HepG2 (cell line): ENCODE measurements at regions not wholly inside any gene's neighbourhood (a gene's known extent, or its start where the extent isn't known, plus 50 kb on each side); places are given as distances from the start of the nearest gene placed in this dataset.
A peak's percentile ranks its signal among the peaks of the same experiment; 100 is the strongest.
"Not testable (repeated sequence)": the region's sequence is repeated elsewhere in the genome, so short reads cannot be mapped to it uniquely, and the experiment has no call there.

Experiments
- ATAC-seq: fragments of 200-7000 bp; cut with Tn5 transposase; 3 replicates; pipeline ENCODE4 v1.9.1; 2020; ENCODE audit warnings: mild to moderate bottlenecking, moderate library complexity
- BruUV-seq: library from RNA; stranded (reverse); fragments of 400-500 nt; replicated peaks from 2 replicates; lab custom pipeline; 2021; lab: Mats Ljungman, UMichigan
- CTCF ChIA-PET: fragments of 300-600 bp; formaldehyde crosslinking; extraction: SDS; loops from one replicate; lab custom pipeline; 2021; ENCODE audit warnings: low total read pairs, inconsistent platforms, low intra/inter-chr PET ratio; lab: Yijun Ruan, JAX
- POLR2A ChIA-PET: fragments of 350-600 bp; sonication (Branson Sonifier 250); formaldehyde crosslinking; loops from one replicate; lab custom pipeline; 2020; ENCODE audit warnings: antibody characterized with exemption, inconsistent platforms; lab: Yijun Ruan, JAX
- DNase-seq: peaks from one replicate; pipeline ENCODE4 v3.0.0-alpha.2; 2015; ENCODE audit warnings: low spot score
- FAIRE-seq: peaks from 3 replicates; lab custom pipeline; 2011; peaks lifted over from hg19 to GRCh38; lab: Jason Lieb, UNC
- H2AFZ ChIP-seq: one replicate; pipeline ENCODE4 v1.6.1; 2011; ENCODE audit warnings: low read length, inconsistent platforms
- H3K27ac ChIP-seq: fragments of 300-600 bp; 3 replicates; pipeline ENCODE4 v1.8.0; 2011; ENCODE audit warnings: mixed run types, mild to moderate bottlenecking, mixed read lengths, low read length, inconsistent platforms; ENCODE audit not compliant: insufficient read depth; ENCODE audit errors: extremely low read length
- H3K27me3 ChIP-seq, 2 experiments: fragments of 200-600 bp in 1 of 2; 2 replicates in 1 of 2; 3 replicates in 1 of 2; pipeline versions ENCODE4 v1.6.0 to v1.8.0; 2011; ENCODE audit warnings: low read length in 2 of 2, mild to moderate bottlenecking in 2 of 2, moderate library complexity in 2 of 2, inconsistent platforms in 1 of 2; ENCODE audit not compliant: insufficient read depth in 2 of 2, control insufficient read depth in 1 of 2
- H3K36me3 ChIP-seq, 2 experiments: fragments of 200-600 bp in 1 of 2; replicated peaks in 1 of 2; 2 replicates in 1 of 2; 3 replicates in 1 of 2; pipeline versions ENCODE4 v1.5.1 to v1.8.0; 2011; ENCODE audit warnings: low read length in 2 of 2, inconsistent platforms in 1 of 2; ENCODE audit not compliant: insufficient read depth in 2 of 2, control insufficient read depth in 1 of 2
- H3K4me1 ChIP-seq: 2 replicates; pipeline ENCODE4 v1.5.1; 2012; ENCODE audit warnings: low read length, inconsistent platforms; ENCODE audit not compliant: insufficient read depth
- H3K4me2 ChIP-seq: 2 replicates; pipeline ENCODE4 v1.6.0; 2011; ENCODE audit warnings: low read depth, low read length, inconsistent platforms
- H3K4me3 ChIP-seq, 3 experiments: fragments of 200-600 bp in 1 of 3; sonication (generic), shearing (Covaris generic) in 1 of 3; replicated peaks in 1 of 3; 2 replicates each; pipeline ENCODE4 v1.5.1; 2011 to 2016; ENCODE audit warnings: low read length in 3 of 3, inconsistent platforms in 2 of 3, low read depth in 2 of 3, mild to moderate bottlenecking in 2 of 3, control low read depth in 1 of 3, mixed read lengths in 1 of 3; ENCODE audit not compliant: insufficient read depth in 1 of 3
- H3K79me2 ChIP-seq: one replicate; pipeline ENCODE4 v1.6.1; 2011; ENCODE audit warnings: low read length, inconsistent platforms; ENCODE audit not compliant: insufficient read depth
- H3K9ac ChIP-seq: 2 replicates; pipeline ENCODE4 v1.6.0; 2011; ENCODE audit warnings: mild to moderate bottlenecking, low read depth, low read length, inconsistent platforms; ENCODE audit not compliant: insufficient read depth
- H3K9me3 ChIP-seq: 2 replicates; pipeline ENCODE4 v1.5.1; 2012; ENCODE audit warnings: mild to moderate bottlenecking, low read length
- H4K20me1 ChIP-seq: 2 replicates; pipeline ENCODE4 v1.6.0; 2011; ENCODE audit warnings: inconsistent platforms, mild to moderate bottlenecking, low read length, moderate library complexity; ENCODE audit not compliant: insufficient read depth
- KMT2B ChIP-seq: IDR thresholded peaks from 2 replicates; pipeline ENCODE4 v1.6.1; 2016; ENCODE audit warnings: missing genetic modification reagents, missing compliant biosample characterization
- MAFF ChIP-seq: IDR thresholded peaks from 2 replicates; pipeline ENCODE4 v1.6.1; 2011; ENCODE audit warnings: low read depth, low read length, improper control_type of control experiment
- MAFK ChIP-seq, 2 experiments: IDR thresholded peaks in 1 of 2; conservative IDR thresholded peaks in 1 of 2; 2 replicates each; pipeline ENCODE4 v1.6.1; 2011; ENCODE audit warnings: improper control_type of control experiment in 2 of 2, low read length in 2 of 2
- WGBS: methylation state at CpG from one replicate; pipeline ENCODE4 v1.1.6; 2017; ENCODE audit warnings: low lambda C conversion rate; 5-methylcytosine and 5-hydroxymethylcytosine counted together
- in situ Hi-C: cut with HindIII; loops from 2 replicates; pipeline ENCODE4 v1.10.0; 2017; ENCODE audit warnings: low pct_unique_long_range_greater_than_20kb; ENCODE audit not compliant: extremely low pct_ligation_motif_present
- intact Hi-C: fragments of 100-400 bp; cut with micrococcal nuclease; formaldehyde crosslinking; loops from one replicate; pipeline ENCODE4 v1.10.0; 2022; ENCODE audit not compliant: unreplicated experiment

DNA sequence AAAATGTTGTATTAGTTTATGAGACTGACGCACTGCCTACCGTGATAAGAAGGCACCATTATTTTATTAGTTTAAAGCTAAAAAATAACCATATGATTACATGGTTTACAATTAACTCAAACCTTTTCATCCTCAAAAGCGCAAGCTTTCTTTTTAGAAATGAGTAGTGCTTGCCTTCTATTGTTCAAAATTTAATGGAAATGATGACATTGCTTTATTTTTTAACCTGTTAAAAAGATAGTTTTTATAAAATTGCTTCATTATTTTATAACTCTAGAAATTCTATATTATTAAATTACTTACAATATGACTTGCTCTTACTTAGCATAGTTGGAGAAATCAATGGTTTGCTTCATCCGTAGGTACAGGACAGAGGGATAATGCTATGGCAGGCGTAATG lies 78.7 kb upstream of the HDDC2 start:
- POLR2A ChIA-PET = no interaction called here
- in situ Hi-C loops = no loop called here

GRCh38 chr6:125386337-125386736 lies 84.6 kb upstream of the HDDC2 start:
- POLR2A ChIA-PET, H3K9ac ChIP-seq, H4K20me1 ChIP-seq, H3K4me1 ChIP-seq, H3K36me3 ChIP-seq, ATAC-seq, H3K9me3 ChIP-seq, intact Hi-C loops, H3K4me2 ChIP-seq, H3K27ac ChIP-seq, DNase-seq, H3K4me3 ChIP-seq, CTCF ChIA-PET, in situ Hi-C loops, BruUV-seq, FAIRE-seq, H2AFZ ChIP-seq, H3K27me3 ChIP-seq, H3K79me2 ChIP-seq: not testable (repeated sequence)
- 15% methylated on average over 1 of the region's 1 CpG for WGBS

More for the DNA sequence above, 78.7 kb upstream of the HDDC2 start:
- Histone ChIP-seq H3K9me3 (no peaks in the 10 kb centered on the region), H3K79me2 (no peaks in the 10 kb centered on the region), H3K4me3 (no peak overlapping the region), H4K20me1 (no peaks in the 10 kb centered on the region), H3K9ac (no peak overlapping the region), H3K4me1 (no peaks in the 10 kb centered on the region), H3K27ac (no peak overlapping the region), H2AFZ (no peak overlapping the region), H3K36me3 (no peaks in the 10 kb centered on the region), H3K27me3 (peaks cover 1 to 5% of the 10 kb centered on the region in 2 experiments; a peak in 3 of 5 replicates), H3K4me2 (no peak overlapping the region)
- 34% methylated on average over 5 of the region's 5 CpGs for WGBS
- intact Hi-C loops = no loop called here
- ATAC-seq (no peak), DNase-seq (no peak), FAIRE-seq (no peak)
- CTCF ChIA-PET = no interaction called here
- BruUV-seq = no TSS peak
- peak; percentile 60 to 78 for TF ChIP-seq MAFK (conservative IDR thresholded peaks at IDR 0.05 in 1 of 2, IDR thresholded peaks at IDR 0.05 in 1 of 2; ENCODE audit: low read length in 2 of 2)
- TF ChIP-seq KMT2B (CRISPR knock-in tag) = no peak
- TF ChIP-seq MAFF = peak; percentile 66; the same call in 1 of the 2 replicates
